ENCODE measurements at regions not wholly inside any gene's neighbourhood (a gene's known extent, or its start where the extent isn't known, plus 50 kb on each side); places are given as distances from the start of the nearest gene placed in this dataset.

DNA sequence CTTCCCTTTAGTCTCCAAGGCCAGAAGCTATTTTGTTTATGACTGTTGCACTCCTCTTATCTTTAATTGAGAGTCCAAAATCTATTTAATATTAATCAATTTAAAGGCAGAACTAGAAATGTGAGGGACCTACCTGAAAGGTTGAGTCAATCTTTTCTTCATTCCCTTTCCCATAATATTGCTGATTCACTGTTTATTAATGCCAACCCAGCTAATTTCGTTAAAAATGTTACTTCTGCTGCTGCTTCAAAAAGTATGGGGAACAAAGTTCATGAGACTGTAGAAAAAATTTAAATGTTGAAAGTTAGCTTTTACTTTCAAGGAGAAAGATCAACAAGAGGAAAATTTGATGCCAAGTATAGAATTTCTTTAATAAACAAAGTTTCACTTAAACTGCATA lies 365.3 kb downstream of the TENT5A start:
- Histone ChIP-seq H3K27ac (no peak overlapping the region), H3K27me3 (no peaks in the 10 kb centered on the region), H3K9me3 (ENCODE audit: low read depth) (no peaks in the 10 kb centered on the region), H4K20me1 (ENCODE audit: insufficient read depth, poor library complexity, severe bottlenecking) (no peaks in the 10 kb centered on the region), H2AFZ (no peak overlapping the region), H3K79me2 (no peaks in the 10 kb centered on the region), H3K4me2 (no peak overlapping the region), H3K36me3 (replicated peaks; ENCODE audit: insufficient read depth, low read depth) (no peaks in the 10 kb centered on the region), H3K4me1 (ENCODE audit: insufficient read depth) (no peaks in the 10 kb centered on the region), H3K9me2 (replicated peaks; ENCODE audit: insufficient read depth) (no peaks in the 10 kb centered on the region), H3K4me3 (no peak overlapping the region)
- TF ChIP-seq, protein P1, sequence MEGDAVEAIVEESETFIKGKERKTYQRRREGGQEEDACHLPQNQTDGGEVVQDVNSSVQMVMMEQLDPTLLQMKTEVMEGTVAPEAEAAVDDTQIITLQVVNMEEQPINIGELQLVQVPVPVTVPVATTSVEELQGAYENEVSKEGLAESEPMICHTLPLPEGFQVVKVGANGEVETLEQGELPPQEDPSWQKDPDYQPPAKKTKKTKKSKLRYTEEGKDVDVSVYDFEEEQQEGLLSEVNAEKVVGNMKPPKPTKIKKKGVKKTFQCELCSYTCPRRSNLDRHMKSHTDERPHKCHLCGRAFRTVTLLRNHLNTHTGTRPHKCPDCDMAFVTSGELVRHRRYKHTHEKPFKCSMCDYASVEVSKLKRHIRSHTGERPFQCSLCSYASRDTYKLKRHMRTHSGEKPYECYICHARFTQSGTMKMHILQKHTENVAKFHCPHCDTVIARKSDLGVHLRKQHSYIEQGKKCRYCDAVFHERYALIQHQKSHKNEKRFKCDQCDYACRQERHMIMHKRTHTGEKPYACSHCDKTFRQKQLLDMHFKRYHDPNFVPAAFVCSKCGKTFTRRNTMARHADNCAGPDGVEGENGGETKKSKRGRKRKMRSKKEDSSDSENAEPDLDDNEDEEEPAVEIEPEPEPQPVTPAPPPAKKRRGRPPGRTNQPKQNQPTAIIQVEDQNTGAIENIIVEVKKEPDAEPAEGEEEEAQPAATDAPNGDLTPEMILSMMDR (IDR thresholded peaks at IDR 0.05; ENCODE audit: poor library complexity), result no peak
- TF ChIP-seq EZH2 (IDR thresholded peaks at IDR 0.05; ENCODE audit: borderline replicate concordance) (no peak), EZH2phosphoT487 (IDR thresholded peaks at IDR 0.05; ENCODE audit: low read depth, severe bottlenecking, unreplicated experiment) (no peak)
- DNase-seq (ENCODE audit: low spot score), result no peak
- WGBS (ENCODE audit: low lambda C conversion rate, missing lambda C conversion rate), result 69% methylated on average over 1 of the region's 1 CpG

DNA sequence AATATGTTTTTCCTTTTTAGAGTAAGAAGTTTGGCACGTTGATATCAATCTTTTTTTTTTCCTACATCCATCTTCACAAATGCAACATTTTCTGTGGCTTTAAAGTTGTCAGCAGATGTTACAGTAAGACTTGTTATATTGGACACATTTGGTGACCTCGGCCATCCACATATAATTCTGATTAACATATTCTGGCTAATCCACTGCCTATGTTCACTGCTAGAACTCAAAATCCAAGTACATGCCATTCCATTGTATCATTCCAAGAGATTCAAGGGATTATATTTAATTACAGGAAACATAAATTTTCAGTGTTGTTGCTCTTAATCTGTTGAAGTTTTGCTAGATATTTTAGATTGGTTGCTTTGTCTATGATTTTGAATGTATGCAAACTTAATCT lies 367.6 kb downstream of the TENT5A start:
- H3K79me2 ChIP-seq, result no peaks in the 10 kb centered on the region
- no peak for DNase-seq (ENCODE audit: low spot score)
- 87% methylated on average over 2 of the region's 2 CpGs for whole genome bisulfite sequencing (ENCODE audit: low lambda C conversion rate, missing lambda C conversion rate)
- no peaks in the 10 kb centered on the region for H3K9me2 ChIP-seq (replicated peaks; ENCODE audit: insufficient read depth)
- no peaks in the 10 kb centered on the region for H3K27me3 ChIP-seq
- no peak overlapping the region for H3K4me3 ChIP-seq
- TF ChIP-seq EZH2 (IDR thresholded peaks at IDR 0.05; ENCODE audit: borderline replicate concordance) (no peak), EZH2phosphoT487 (IDR thresholded peaks at IDR 0.05; ENCODE audit: low read depth, severe bottlenecking, unreplicated experiment) (no peak)
- TF ChIP-seq, protein P1 (IDR thresholded peaks at IDR 0.05; ENCODE audit: poor library complexity), result no peak
- H4K20me1 ChIP-seq (ENCODE audit: insufficient read depth, poor library complexity, severe bottlenecking), result no peaks in the 10 kb centered on the region
- H3K9me3 ChIP-seq (ENCODE audit: low read depth), result no peaks in the 10 kb centered on the region
- no peaks in the 10 kb centered on the region for H3K36me3 ChIP-seq (replicated peaks; ENCODE audit: insufficient read depth, low read depth)
- no peaks in the 10 kb centered on the region for H3K4me1 ChIP-seq (ENCODE audit: insufficient read depth)
- no peak overlapping the region for H2AFZ ChIP-seq
- no peak overlapping the region for H3K4me2 ChIP-seq
- no peak overlapping the region for H3K27ac ChIP-seq

DNA sequence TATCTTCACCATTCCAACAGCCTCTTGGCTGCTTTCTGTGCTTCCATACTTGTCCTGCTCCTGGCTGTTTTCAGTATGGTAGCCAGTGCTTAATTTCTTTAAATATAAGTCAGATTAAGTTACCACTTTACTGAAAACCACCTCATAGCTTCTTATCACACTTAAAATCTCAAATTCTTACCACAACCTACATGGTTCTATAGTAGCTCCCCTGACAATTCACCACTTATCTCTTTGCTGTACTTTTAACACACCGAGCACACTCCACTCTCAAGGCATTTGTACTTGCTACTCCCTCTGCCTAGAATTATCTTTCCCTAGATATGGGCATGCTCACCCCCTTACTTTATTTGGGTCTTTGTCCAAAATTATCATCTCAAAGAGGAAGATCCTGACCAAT lies 369.0 kb downstream of the TENT5A start:
- no peaks in the 10 kb centered on the region for H3K4me1 ChIP-seq (ENCODE audit: insufficient read depth)
- no peaks in the 10 kb centered on the region for H3K27me3 ChIP-seq
- no peaks in the 10 kb centered on the region for H3K79me2 ChIP-seq
- H3K36me3 ChIP-seq (replicated peaks; ENCODE audit: insufficient read depth, low read depth), result no peaks in the 10 kb centered on the region
- H3K9me2 ChIP-seq (replicated peaks; ENCODE audit: insufficient read depth), result no peaks in the 10 kb centered on the region
- no peak overlapping the region for H3K27ac ChIP-seq
- no peaks in the 10 kb centered on the region for H3K9me3 ChIP-seq (ENCODE audit: low read depth)
- no peak overlapping the region for H2AFZ ChIP-seq
- no peak overlapping the region for H3K4me3 ChIP-seq
- 81% methylated on average over 1 of the region's 1 CpG for WGBS (ENCODE audit: low lambda C conversion rate, missing lambda C conversion rate)
- no peaks in the 10 kb centered on the region for H4K20me1 ChIP-seq (ENCODE audit: insufficient read depth, poor library complexity, severe bottlenecking)
- TF ChIP-seq EZH2 (IDR thresholded peaks at IDR 0.05; ENCODE audit: borderline replicate concordance) (no peak), EZH2phosphoT487 (IDR thresholded peaks at IDR 0.05; ENCODE audit: low read depth, severe bottlenecking, unreplicated experiment) (no peak)
- TF ChIP-seq, protein P1 (IDR thresholded peaks at IDR 0.05; ENCODE audit: poor library complexity), result no peak
- DNase-seq (ENCODE audit: low spot score), result no peak
- no peak overlapping the region for H3K4me2 ChIP-seq

DNA sequence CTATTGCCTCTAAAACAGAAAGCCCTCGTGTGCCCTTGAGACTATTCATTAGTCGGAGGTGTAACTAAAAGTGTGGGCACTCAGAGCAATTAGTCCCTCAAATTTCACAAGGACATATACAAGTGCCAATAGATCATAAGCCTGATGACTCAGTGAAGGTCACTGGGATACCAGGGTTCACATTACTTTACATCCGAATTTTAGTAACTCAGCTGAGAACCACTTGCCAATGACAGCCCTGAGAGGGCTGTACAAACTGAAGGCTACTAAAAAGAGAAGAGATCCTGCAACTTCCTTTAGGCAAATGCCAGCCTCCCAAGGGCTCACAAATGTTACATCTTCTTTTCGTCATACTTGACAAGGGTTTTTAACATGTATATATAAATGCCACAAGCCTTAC lies 369.6 kb downstream of the TENT5A start:
- H3K27me3 ChIP-seq, result no peaks in the 10 kb centered on the region
- no peaks in the 10 kb centered on the region for H4K20me1 ChIP-seq (ENCODE audit: insufficient read depth, poor library complexity, severe bottlenecking)
- no peaks in the 10 kb centered on the region for H3K36me3 ChIP-seq (replicated peaks; ENCODE audit: insufficient read depth, low read depth)
- H3K4me2 ChIP-seq, result no peak overlapping the region
- no peak overlapping the region for H3K4me3 ChIP-seq
- H3K79me2 ChIP-seq, result no peaks in the 10 kb centered on the region
- TF ChIP-seq, protein P1 (IDR thresholded peaks at IDR 0.05; ENCODE audit: poor library complexity), result no peak
- no peak for TF ChIP-seq EZH2phosphoT487 (IDR thresholded peaks at IDR 0.05; ENCODE audit: low read depth, severe bottlenecking, unreplicated experiment)
- TF ChIP-seq EZH2 (IDR thresholded peaks at IDR 0.05; ENCODE audit: borderline replicate concordance), result no peak
- 76% methylated on average over 4 of the region's 4 CpGs for WGBS (ENCODE audit: low lambda C conversion rate, missing lambda C conversion rate)
- H3K27ac ChIP-seq, result no peak overlapping the region
- no peaks in the 10 kb centered on the region for H3K9me3 ChIP-seq (ENCODE audit: low read depth)
- no peaks in the 10 kb centered on the region for H3K4me1 ChIP-seq (ENCODE audit: insufficient read depth)
- H3K9me2 ChIP-seq (replicated peaks; ENCODE audit: insufficient read depth), result no peaks in the 10 kb centered on the region
- no peak for DNase-seq (ENCODE audit: low spot score)
- H2AFZ ChIP-seq, result no peak overlapping the region

Measured in hepatocyte (in vitro differentiated cells).